CD8-positive, alpha-beta memory T cell (primary cell): ENCODE measurements at regions not wholly inside any gene's neighbourhood (a gene's known extent, or its start where the extent isn't known, plus 50 kb on each side); places are given as distances from the start of the nearest gene placed in this dataset.

Experiments used
- CTCF ChIA-PET: fragments of 350-600 bp; sonication (Branson Sonifier 250); formaldehyde crosslinking; loops from one replicate; lab custom pipeline; 2021; ENCODE audit warnings: antibody characterized with exemption; lab: Charles Lee
- POLR2A ChIA-PET: fragments of 350-600 bp; sonication (Branson Sonifier 250); formaldehyde crosslinking; loops from one replicate; lab custom pipeline; 2021; ENCODE audit warnings: antibody characterized with exemption; lab: Charles Lee
- DNase-seq, 5 donors: peaks; one replicate each; pipeline versions ENCODE4 v3.0.0 to v3.0.0-alpha.2; 2020 to 2022; ENCODE audit warnings: mixed read lengths in 1 of 5
- H3K27ac ChIP-seq: one replicate; pipeline ENCODE4 v1.7.0; 2013; ENCODE audit warnings: low read depth, mild to moderate bottlenecking, low read length, moderate library complexity
- H3K27me3 ChIP-seq: 2 replicates; pipeline ENCODE4 v1.7.0; 2013; ENCODE audit warnings: low read length, mild to moderate bottlenecking; ENCODE audit not compliant: insufficient read depth, poor library complexity, severe bottlenecking
- H3K36me3 ChIP-seq: 2 replicates; pipeline ENCODE4 v1.7.0; 2013; ENCODE audit warnings: mild to moderate bottlenecking, low read length, moderate library complexity; ENCODE audit not compliant: insufficient read depth
- H3K4me1 ChIP-seq: 2 replicates; pipeline ENCODE4 v1.7.0; 2013; ENCODE audit warnings: mild to moderate bottlenecking, low read length, moderate library complexity; ENCODE audit not compliant: insufficient read depth
- H3K4me3 ChIP-seq: 2 replicates; pipeline ENCODE4 v1.7.0; 2013; ENCODE audit warnings: mild to moderate bottlenecking, low read length
- H3K9me3 ChIP-seq: 2 replicates; pipeline ENCODE4 v1.7.0; 2013; ENCODE audit warnings: mild to moderate bottlenecking, low read length
- H3K27ac Mint-ChIP-seq, 8 donors: one replicate each; pipeline ENCODE4 v1.8.0; 2020 to 2021; ENCODE audit warnings: mixed read lengths in 8 of 8, mild to moderate bottlenecking in 6 of 8, inconsistent platforms in 3 of 8, moderate library complexity in 3 of 8
- H3K27me3 Mint-ChIP-seq, 2 donors: one replicate each; pipeline ENCODE4 v1.8.0; 2020 to 2021; ENCODE audit warnings: mixed read lengths in 2 of 2, mild to moderate bottlenecking in 1 of 2, moderate library complexity in 1 of 2
- H3K36me3 Mint-ChIP-seq, 3 donors: one replicate each; pipeline ENCODE4 v1.8.0; 2020 to 2021; ENCODE audit warnings: mixed read lengths in 3 of 3, inconsistent platforms in 1 of 3, mild to moderate bottlenecking in 1 of 3
- H3K4me1 Mint-ChIP-seq, 3 donors: one replicate each; pipeline ENCODE4 v1.8.0; 2020 to 2021; ENCODE audit warnings: mixed read lengths in 3 of 3, inconsistent platforms in 1 of 3, mild to moderate bottlenecking in 1 of 3
- H3K4me3 Mint-ChIP-seq, 7 donors: one replicate each; pipeline ENCODE4 v1.8.0; 2020 to 2021; ENCODE audit warnings: mixed read lengths in 7 of 7, mild to moderate bottlenecking in 6 of 7, moderate library complexity in 4 of 7, inconsistent platforms in 2 of 7
- H3K9me3 Mint-ChIP-seq, 5 donors: one replicate each; pipeline ENCODE4 v1.8.0; 2020 to 2022; ENCODE audit warnings: mixed read lengths in 5 of 5, mild to moderate bottlenecking in 3 of 5, moderate library complexity in 2 of 5, inconsistent platforms in 1 of 5

- H3K9me3 Mint-ChIP-seq: peaks cover 0 to 8% (median 3%) of the 10 kb centered on the region in 5 donors
- no peak overlapping the region for H3K27ac Mint-ChIP-seq
- Histone ChIP-seq H3K4me1 (no peaks in the 10 kb centered on the region), H3K27me3 (no peaks in the 10 kb centered on the region), H3K4me3 (no peak overlapping the region), H3K27ac (no peak overlapping the region), H3K36me3 (no peaks in the 10 kb centered on the region), H3K9me3 (no peaks in the 10 kb centered on the region)
- H3K27me3 Mint-ChIP-seq: no peaks in the 10 kb centered on the region
- ChIA-PET POLR2A (no interaction called here), CTCF (interaction anchor here (0.5 kb wide), 1 partner anchor 667 kb away, joined by 3 read pairs; no protein-coding TSS in a partner anchor)
- H3K4me1 Mint-ChIP-seq: no peaks in the 10 kb centered on the region
- DNase-seq: no peak
- no peaks in the 10 kb centered on the region for H3K36me3 Mint-ChIP-seq
- H3K4me3 Mint-ChIP-seq: no peak overlapping the region
Measured at GRCh38 chr2:146321175-146321574, 1523.7 kb upstream of the ACVR2A start.

- H3K4me1 ChIP-seq: no peaks in the 10 kb centered on the region
- Mint-ChIP-seq H3K4me1 (no peaks in the 10 kb centered on the region), H3K27me3 (no peaks in the 10 kb centered on the region), H3K36me3 (no peaks in the 10 kb centered on the region), H3K9me3 (peaks cover 0 to 8% (median 3%) of the 10 kb centered on the region in 5 donors), H3K4me3 (no peak overlapping the region), H3K27ac (no peak overlapping the region)
- no peak for DNase-seq
- no peaks in the 10 kb centered on the region for H3K27me3 ChIP-seq
- ChIA-PET POLR2A (no interaction called here), CTCF (no interaction called here)
- no peak overlapping the region for H3K4me3 ChIP-seq
- no peaks in the 10 kb centered on the region for H3K9me3 ChIP-seq
- H3K27ac ChIP-seq: no peak overlapping the region
- no peaks in the 10 kb centered on the region for H3K36me3 ChIP-seq
Measured at GRCh38 chr2:146317959-146318358, 1526.9 kb upstream of the ACVR2A start.

GRCh38 chr2:146312899-146313298 lies 1531.9 kb upstream of the ACVR2A start:
- ChIA-PET POLR2A (no interaction called here), CTCF (no interaction called here)
- H3K4me3 ChIP-seq: no peak overlapping the region
- Mint-ChIP-seq H3K36me3 (no peaks in the 10 kb centered on the region), H3K4me1 (no peaks in the 10 kb centered on the region), H3K9me3 (peaks cover 0 to 8% (median 0%) of the 10 kb centered on the region in 5 donors), H3K4me3 (no peak overlapping the region), H3K27me3 (no peaks in the 10 kb centered on the region), H3K27ac (no peak overlapping the region)
- H3K36me3 ChIP-seq: no peaks in the 10 kb centered on the region
- H3K27ac ChIP-seq: no peak overlapping the region
- no peaks in the 10 kb centered on the region for H3K4me1 ChIP-seq
- H3K9me3 ChIP-seq: no peaks in the 10 kb centered on the region
- no peaks in the 10 kb centered on the region for H3K27me3 ChIP-seq
- no peak for DNase-seq

GRCh38 chr2:146305164-146305563 lies 1539.7 kb upstream of the ACVR2A start:
- Mint-ChIP-seq H3K4me3 (no peak overlapping the region), H3K4me1 (no peaks in the 10 kb centered on the region), H3K27ac (no peak overlapping the region), H3K36me3 (no peaks in the 10 kb centered on the region), H3K27me3 (no peaks in the 10 kb centered on the region), H3K9me3 (peaks cover 2 to 22% (median 5%) of the 10 kb centered on the region in 5 donors)
- Histone ChIP-seq H3K27me3 (no peaks in the 10 kb centered on the region), H3K9me3 (no peaks in the 10 kb centered on the region), H3K4me3 (no peak overlapping the region), H3K36me3 (no peaks in the 10 kb centered on the region), H3K27ac (no peak overlapping the region), H3K4me1 (no peaks in the 10 kb centered on the region)
- no peak for DNase-seq
- ChIA-PET CTCF (no interaction called here), POLR2A (no interaction called here)

GRCh38 chr2:146301287-146301686 lies 1543.5 kb upstream of the ACVR2A start:
- H3K36me3 ChIP-seq: no peaks in the 10 kb centered on the region
- no peak overlapping the region for H3K4me3 ChIP-seq
- ChIA-PET CTCF (no interaction called here), POLR2A (no interaction called here)
- H3K27ac ChIP-seq: no peak overlapping the region
- no peaks in the 10 kb centered on the region for H3K4me1 ChIP-seq
- no peak for DNase-seq
- Mint-ChIP-seq H3K27ac (no peak overlapping the region), H3K36me3 (no peaks in the 10 kb centered on the region), H3K4me3 (no peak overlapping the region), H3K27me3 (no peaks in the 10 kb centered on the region), H3K9me3 (peaks cover 6 to 24% (median 8%) of the 10 kb centered on the region in 5 donors), H3K4me1 (no peaks in the 10 kb centered on the region)
- H3K9me3 ChIP-seq: no peaks in the 10 kb centered on the region
- H3K27me3 ChIP-seq: no peaks in the 10 kb centered on the region

GRCh38 chr2:146295080-146295670 lies 1549.7 kb upstream of the ACVR2A start:
- Histone ChIP-seq H3K4me3 (no peak overlapping the region), H3K4me1 (no peaks in the 10 kb centered on the region), H3K27ac (no peak overlapping the region), H3K9me3 (no peaks in the 10 kb centered on the region), H3K36me3 (no peaks in the 10 kb centered on the region), H3K27me3 (no peaks in the 10 kb centered on the region)
- no peak for DNase-seq
- Mint-ChIP-seq H3K27me3 (no peaks in the 10 kb centered on the region), H3K4me1 (no peaks in the 10 kb centered on the region), H3K9me3 (peaks cover 6 to 21% (median 9%) of the 10 kb centered on the region in 5 donors), H3K27ac (no peak overlapping the region), H3K4me3 (no peak overlapping the region), H3K36me3 (no peaks in the 10 kb centered on the region)
- CTCF ChIA-PET: no interaction called here
- POLR2A ChIA-PET: no interaction called here

GRCh38 chr2:146287281-146287680 lies 1557.5 kb upstream of the ACVR2A start:
- ChIA-PET CTCF (no interaction called here), POLR2A (no interaction called here)
- Mint-ChIP-seq H3K27me3 (no peaks in the 10 kb centered on the region), H3K27ac (no peak overlapping the region), H3K4me3 (no peak overlapping the region), H3K36me3 (no peaks in the 10 kb centered on the region), H3K9me3 (peaks cover 3 to 29% (median 13%) of the 10 kb centered on the region in 5 donors), H3K4me1 (no peaks in the 10 kb centered on the region)
- Histone ChIP-seq H3K4me3 (no peak overlapping the region), H3K36me3 (no peaks in the 10 kb centered on the region), H3K27ac (no peak overlapping the region), H3K4me1 (no peaks in the 10 kb centered on the region), H3K9me3 (no peaks in the 10 kb centered on the region), H3K27me3 (no peaks in the 10 kb centered on the region)
- DNase-seq: no peak

- no peak overlapping the region for H3K4me3 Mint-ChIP-seq
- ChIA-PET CTCF (no interaction called here), POLR2A (no interaction called here)
- H3K27ac Mint-ChIP-seq: no peak overlapping the region
- H3K4me1 Mint-ChIP-seq: no peaks in the 10 kb centered on the region
- Histone ChIP-seq H3K36me3 (no peaks in the 10 kb centered on the region), H3K4me1 (no peaks in the 10 kb centered on the region), H3K27ac (no peak overlapping the region), H3K27me3 (no peaks in the 10 kb centered on the region), H3K4me3 (no peak overlapping the region), H3K9me3 (no peaks in the 10 kb centered on the region)
- peaks cover 0 to 13% (median 0%) of the 10 kb centered on the region in 5 donors for H3K9me3 Mint-ChIP-seq
- no peaks in the 10 kb centered on the region for H3K27me3 Mint-ChIP-seq
- no peak for DNase-seq
- no peaks in the 10 kb centered on the region for H3K36me3 Mint-ChIP-seq
Measured at GRCh38 chr2:146278881-146279280, 1565.9 kb upstream of the ACVR2A start.
